Loucy (cell line): ENCODE measurements at regions not wholly inside any gene's neighbourhood (a gene's known extent, or its start where the extent isn't known, plus 50 kb on each side); places are given as distances from the start of the nearest gene placed in this dataset.

Experiments
- H2AFZ ChIP-seq: fragments of 200-600 bp; sonication (generic); 2 replicates; pipeline ENCODE4 v1.6.0; 2016; ENCODE audit warnings: antibody characterized with exemption, mild to moderate bottlenecking, low read length, moderate library complexity
- H3F3A ChIP-seq: fragments of 200-600 bp; 2 replicates; pipeline ENCODE4 v1.6.0; 2016; ENCODE audit warnings: antibody characterized with exemption, low read depth, mild to moderate bottlenecking
- H3K27me3 ChIP-seq: fragments of 200-600 bp; sonication (generic); 2 replicates; pipeline ENCODE4 v1.6.1; 2014; ENCODE audit warnings: low read length, mild to moderate bottlenecking; ENCODE audit not compliant: insufficient read depth, poor library complexity, severe bottlenecking
- H3K36me3 ChIP-seq: fragments of 200-600 bp; sonication (generic); 2 replicates; pipeline ENCODE4 v1.6.1; 2016; ENCODE audit warnings: low read length; ENCODE audit not compliant: insufficient read depth
- H3K4me1 ChIP-seq: fragments of 200-600 bp; sonication (generic); 2 replicates; pipeline ENCODE4 v1.5.1; 2014; ENCODE audit warnings: low read length, mild to moderate bottlenecking; ENCODE audit not compliant: insufficient read depth, poor library complexity, severe bottlenecking
- H3K4me2 ChIP-seq: fragments of 200-600 bp; sonication (generic); 2 replicates; pipeline ENCODE4 v1.6.0; 2014; ENCODE audit warnings: antibody characterized with exemption, low read length, low read depth, mild to moderate bottlenecking; ENCODE audit not compliant: poor library complexity, severe bottlenecking
- H3K4me3 ChIP-seq: fragments of 200-600 bp; sonication (generic); 2 replicates; pipeline ENCODE4 v1.5.1; 2014; ENCODE audit warnings: low read length, mild to moderate bottlenecking, mixed read lengths; ENCODE audit not compliant: poor library complexity, severe bottlenecking
- H3K79me2 ChIP-seq: fragments of 200-600 bp; sonication (generic); 2 replicates; pipeline ENCODE4 v1.6.1; 2014; ENCODE audit warnings: low read length; ENCODE audit not compliant: insufficient read depth
- H3K9ac ChIP-seq: fragments of 200-600 bp; sonication (generic); 2 replicates; pipeline ENCODE4 v1.6.0; 2014; ENCODE audit warnings: mild to moderate bottlenecking, low read depth, low read length, moderate library complexity; ENCODE audit not compliant: poor library complexity, severe bottlenecking
- H3K9me2 ChIP-seq: fragments of 200-600 bp; sonication (generic); replicated peaks from 2 replicates; pipeline ENCODE4 v1.6.1; 2016; ENCODE audit warnings: low read depth, low read length, mixed read lengths
- H3K9me3 ChIP-seq: fragments of 200-600 bp; sonication (generic); 2 replicates; pipeline ENCODE4 v1.6.1; 2014; ENCODE audit warnings: mild to moderate bottlenecking, antibody characterized with exemption, low read length, low read depth; ENCODE audit not compliant: insufficient read depth
- H4K20me1 ChIP-seq: fragments of 200-600 bp; sonication (generic); 2 replicates; pipeline ENCODE4 v1.6.0; 2014; ENCODE audit warnings: antibody characterized with exemption, low read length, mild to moderate bottlenecking; ENCODE audit not compliant: insufficient read depth, poor library complexity, severe bottlenecking
- EZH2phosphoT487 ChIP-seq: fragments of 200-600 bp; IDR thresholded peaks from 2 replicates; pipeline ENCODE4 v1.6.1; 2018; ENCODE audit warnings: antibody characterized with exemption, mild to moderate bottlenecking, moderate library complexity, borderline replicate concordance
- TF ChIP-seq, protein P1 (sequence below): fragments of 200-600 bp; sonication (generic); conservative IDR thresholded peaks from 2 replicates; pipeline ENCODE4 v1.5.1; 2014; ENCODE audit warnings: mild to moderate bottlenecking, antibody characterized with exemption, low read length

DNA sequence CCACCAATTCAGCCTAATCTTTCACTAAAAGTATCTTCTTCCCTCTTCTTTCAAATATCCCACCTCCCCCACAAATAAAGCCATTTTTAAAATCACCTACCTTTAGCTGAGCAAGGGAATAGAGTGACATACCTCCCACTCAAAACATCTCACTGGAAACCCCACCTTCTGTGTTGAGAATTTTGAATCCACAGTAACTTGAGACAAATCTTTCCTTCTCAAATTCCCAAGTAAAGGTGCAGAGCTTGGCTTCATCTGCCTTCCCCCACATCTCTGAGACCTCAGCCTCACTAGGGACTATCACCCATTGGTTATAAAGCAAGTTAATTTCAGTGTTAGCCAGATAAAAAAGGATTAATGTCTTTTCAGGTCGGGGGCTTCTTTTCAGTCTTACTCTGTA is 180.4 kb downstream of the INO80D start:
- no peak overlapping the region for H3K4me3 ChIP-seq
- H2AFZ ChIP-seq: no peak overlapping the region
- no peaks in the 10 kb centered on the region for H3K9me2 ChIP-seq
- TF ChIP-seq, protein P1, sequence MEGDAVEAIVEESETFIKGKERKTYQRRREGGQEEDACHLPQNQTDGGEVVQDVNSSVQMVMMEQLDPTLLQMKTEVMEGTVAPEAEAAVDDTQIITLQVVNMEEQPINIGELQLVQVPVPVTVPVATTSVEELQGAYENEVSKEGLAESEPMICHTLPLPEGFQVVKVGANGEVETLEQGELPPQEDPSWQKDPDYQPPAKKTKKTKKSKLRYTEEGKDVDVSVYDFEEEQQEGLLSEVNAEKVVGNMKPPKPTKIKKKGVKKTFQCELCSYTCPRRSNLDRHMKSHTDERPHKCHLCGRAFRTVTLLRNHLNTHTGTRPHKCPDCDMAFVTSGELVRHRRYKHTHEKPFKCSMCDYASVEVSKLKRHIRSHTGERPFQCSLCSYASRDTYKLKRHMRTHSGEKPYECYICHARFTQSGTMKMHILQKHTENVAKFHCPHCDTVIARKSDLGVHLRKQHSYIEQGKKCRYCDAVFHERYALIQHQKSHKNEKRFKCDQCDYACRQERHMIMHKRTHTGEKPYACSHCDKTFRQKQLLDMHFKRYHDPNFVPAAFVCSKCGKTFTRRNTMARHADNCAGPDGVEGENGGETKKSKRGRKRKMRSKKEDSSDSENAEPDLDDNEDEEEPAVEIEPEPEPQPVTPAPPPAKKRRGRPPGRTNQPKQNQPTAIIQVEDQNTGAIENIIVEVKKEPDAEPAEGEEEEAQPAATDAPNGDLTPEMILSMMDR: no peak
- TF ChIP-seq EZH2phosphoT487: no peak
- no peak overlapping the region for H3K4me2 ChIP-seq
- H3K9ac ChIP-seq: no peak overlapping the region
- no peaks in the 10 kb centered on the region for H3K9me3 ChIP-seq
- H3K4me1 ChIP-seq: no peaks in the 10 kb centered on the region
- no peaks in the 10 kb centered on the region for H4K20me1 ChIP-seq
- no peaks in the 10 kb centered on the region for H3F3A ChIP-seq
- no peaks in the 10 kb centered on the region for H3K27me3 ChIP-seq
- H3K36me3 ChIP-seq: no peaks in the 10 kb centered on the region
- no peaks in the 10 kb centered on the region for H3K79me2 ChIP-seq

DNA sequence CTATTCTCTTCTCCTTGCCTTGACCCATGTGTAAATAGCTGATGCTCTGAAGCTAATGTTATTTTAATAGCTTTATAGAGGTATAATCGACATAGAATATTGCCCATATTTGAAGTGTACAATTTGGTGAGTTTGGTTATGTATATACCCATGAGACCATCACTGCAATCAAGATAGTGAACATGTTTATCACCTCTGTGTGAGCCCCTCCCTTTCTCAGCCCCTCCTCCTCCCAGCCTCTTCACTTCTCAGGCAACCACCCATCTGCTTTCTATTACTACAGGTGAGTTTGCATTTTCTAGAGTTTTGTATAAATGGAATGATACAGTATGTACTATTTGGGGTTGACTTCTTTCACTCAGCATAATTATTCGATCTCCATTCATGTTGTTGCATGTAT is 181.1 kb downstream of the INO80D start:
- Histone ChIP-seq H3K9ac (no peak overlapping the region), H3K27me3 (no peaks in the 10 kb centered on the region), H3K4me3 (no peak overlapping the region), H3K9me3 (no peaks in the 10 kb centered on the region), H3K4me2 (no peak overlapping the region), H3K4me1 (no peaks in the 10 kb centered on the region), H3F3A (no peaks in the 10 kb centered on the region), H3K9me2 (no peaks in the 10 kb centered on the region), H3K36me3 (no peaks in the 10 kb centered on the region), H4K20me1 (no peaks in the 10 kb centered on the region), H2AFZ (no peak overlapping the region), H3K79me2 (no peaks in the 10 kb centered on the region)
- TF ChIP-seq EZH2phosphoT487: no peak
- TF ChIP-seq, protein P1: no peak

DNA sequence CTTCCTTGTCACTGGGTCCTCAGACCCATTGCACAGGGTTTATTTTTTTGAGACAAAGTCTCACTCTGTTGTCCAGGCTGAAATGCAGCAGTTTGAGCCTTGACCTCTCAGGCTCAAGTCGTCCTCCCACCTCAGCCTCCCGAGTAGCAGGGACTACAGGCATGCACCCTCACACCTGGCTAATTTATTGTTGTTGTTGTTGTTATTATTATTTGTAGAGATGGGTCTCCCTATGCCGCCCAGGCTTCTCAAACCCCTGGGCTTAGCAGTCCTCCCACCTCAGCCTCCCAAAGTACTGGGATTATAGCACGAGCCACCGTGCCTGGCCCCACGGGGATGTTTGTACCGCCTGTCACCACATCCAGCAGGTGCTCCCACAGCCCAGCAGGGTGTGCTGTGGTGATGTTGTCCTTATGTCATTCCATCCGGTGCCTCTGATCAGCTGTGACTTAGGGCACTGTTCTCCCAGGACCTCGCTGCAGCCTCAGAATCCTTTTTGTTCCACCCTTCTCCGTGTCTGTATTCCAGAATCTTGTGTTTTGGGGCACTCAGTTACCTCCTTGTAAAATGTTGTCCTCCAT is 182.3 kb downstream of the INO80D start:
- no peaks in the 10 kb centered on the region for H4K20me1 ChIP-seq
- no peaks in the 10 kb centered on the region for H3K36me3 ChIP-seq
- no peaks in the 10 kb centered on the region for H3F3A ChIP-seq
- no peaks in the 10 kb centered on the region for H3K79me2 ChIP-seq
- no peak overlapping the region for H3K4me3 ChIP-seq
- H3K27me3 ChIP-seq: no peaks in the 10 kb centered on the region
- TF ChIP-seq, protein P1: peak; percentile 71
- TF ChIP-seq EZH2phosphoT487: no peak
- H3K9me2 ChIP-seq: no peaks in the 10 kb centered on the region
- no peaks in the 10 kb centered on the region for H3K9me3 ChIP-seq
- no peaks in the 10 kb centered on the region for H3K4me1 ChIP-seq
- no peak overlapping the region for H2AFZ ChIP-seq
- no peak overlapping the region for H3K4me2 ChIP-seq
- no peak overlapping the region for H3K9ac ChIP-seq
